ENCODE measurements at regions not wholly inside any gene's neighbourhood (a gene's known extent, or its start where the extent isn't known, plus 50 kb on each side); places are given as distances from the start of the nearest gene placed in this dataset.

- no peak for TF ChIP-seq CTCF (conservative IDR thresholded peaks at IDR 0.05 in 1 of 2, IDR thresholded peaks at IDR 0.05 in 1 of 2; ENCODE audit: low read depth in 1 of 2, low read length in 2 of 2)
- TF ChIP-seq EZH2 (IDR thresholded peaks at IDR 0.05; ENCODE audit: low read length, missing control alignments), result no peak
Observed at GRCh38 chr11:119572481-119573424, 149.8 kb upstream of the THY1 start.

Measured in fibroblast of lung (primary cell).